Osteoblast (primary cell): ENCODE measurements at regions not wholly inside any gene's neighbourhood (a gene's known extent, or its start where the extent isn't known, plus 50 kb on each side); places are given as distances from the start of the nearest gene placed in this dataset.

Source experiments
- DNase-seq: peaks from one replicate; pipeline ENCODE4 v3.0.0; 2011; ENCODE audit warnings: low spot score, mixed read lengths; ENCODE audit not compliant: insufficient read length; ENCODE audit errors: missing footprints
- H2AFZ ChIP-seq: 2 replicates; pipeline ENCODE4 v1.6.0; 2011; ENCODE audit warnings: mild to moderate bottlenecking, low read length
- H3K27ac ChIP-seq: 2 replicates; pipeline ENCODE4 v1.5.1; 2011; ENCODE audit warnings: mild to moderate bottlenecking, low read depth, low read length, moderate library complexity
- H3K27me3 ChIP-seq: 2 replicates; pipeline ENCODE4 v1.6.0; 2012; ENCODE audit warnings: mild to moderate bottlenecking, control low read depth, inconsistent platforms, low read length, moderate library complexity; ENCODE audit not compliant: insufficient read depth
- H3K36me3 ChIP-seq: 2 replicates; pipeline ENCODE4 v1.5.1; 2011; ENCODE audit warnings: mild to moderate bottlenecking, low read length, control low read depth, moderate library complexity; ENCODE audit not compliant: insufficient read depth
- H3K4me1 ChIP-seq: 2 replicates; pipeline ENCODE4 v1.5.1; 2011; ENCODE audit warnings: mild to moderate bottlenecking, low read length, control low read depth, moderate library complexity; ENCODE audit not compliant: insufficient read depth
- H3K4me2 ChIP-seq: 2 replicates; pipeline ENCODE4 v1.6.0; 2011; ENCODE audit warnings: mild to moderate bottlenecking, low read length; ENCODE audit not compliant: insufficient read depth
- H3K4me3 ChIP-seq: fragments of 200-600 bp; sonication (generic); 3 replicates; pipeline ENCODE4 v1.5.1; 2012; ENCODE audit warnings: mild to moderate bottlenecking, low read length, inconsistent platforms; ENCODE audit not compliant: insufficient read depth
- H3K79me2 ChIP-seq: 2 replicates; pipeline ENCODE4 v1.6.0; 2012; ENCODE audit warnings: mild to moderate bottlenecking, low read length, control low read depth, inconsistent platforms; ENCODE audit not compliant: insufficient read depth
- H3K9me3 ChIP-seq: 2 replicates; pipeline ENCODE4 v1.5.1; 2011; ENCODE audit warnings: low read depth, low read length, control low read depth
- H4K20me1 ChIP-seq: 2 replicates; pipeline ENCODE4 v1.6.0; 2012; ENCODE audit warnings: mild to moderate bottlenecking, low read length, control low read depth; ENCODE audit not compliant: insufficient read depth
- CTCF ChIP-seq: IDR thresholded peaks from 2 replicates; pipeline ENCODE4 v1.5.1; 2011; ENCODE audit warnings: mild to moderate bottlenecking, low read depth, low read length, moderate library complexity; ENCODE audit errors: extremely low read depth

GRCh38 chr15:85316244-85316934, 64.0 kb upstream of the AKAP13 start:
- H3K9me3 ChIP-seq, result no peaks in the 10 kb centered on the region
- H3K79me2 ChIP-seq, result no peaks in the 10 kb centered on the region
- no peak overlapping the region for H3K4me3 ChIP-seq
- no peaks in the 10 kb centered on the region for H3K36me3 ChIP-seq
- no peaks in the 10 kb centered on the region for H4K20me1 ChIP-seq
- DNase-seq, result no peak
- H3K4me2 ChIP-seq, result peak overlapping the region; percentile 27
- H3K4me1 ChIP-seq, result peaks cover 39% of the 10 kb centered on the region
- H3K27ac ChIP-seq, result no peak overlapping the region
- no peaks in the 10 kb centered on the region for H3K27me3 ChIP-seq
- peak overlapping the region; percentile 63 for H2AFZ ChIP-seq
- TF ChIP-seq CTCF, result no peak

- Histone ChIP-seq H3K27ac (peak overlapping the region; percentile 64), H4K20me1 (no peaks in the 10 kb centered on the region), H3K9me3 (no peaks in the 10 kb centered on the region), H2AFZ (peak overlapping the region; percentile 13), H3K36me3 (no peaks in the 10 kb centered on the region), H3K4me3 (no peak overlapping the region), H3K79me2 (no peaks in the 10 kb centered on the region), H3K27me3 (no peaks in the 10 kb centered on the region), H3K4me2 (peak overlapping the region; percentile 44), H3K4me1 (peaks cover 29% of the 10 kb centered on the region)
- DNase-seq, result peak; percentile 82
- TF ChIP-seq CTCF, result peak; percentile 31
Measured at GRCh38 chr15:85318048-85318731, 62.2 kb upstream of the AKAP13 start.

GRCh38 chr15:85318732-85319076, 61.7 kb upstream of the AKAP13 start:
- DNase-seq, result no peak
- Histone ChIP-seq H3K79me2 (no peaks in the 10 kb centered on the region), H4K20me1 (no peaks in the 10 kb centered on the region), H3K36me3 (no peaks in the 10 kb centered on the region), H3K4me2 (peak overlapping the region; percentile 44), H2AFZ (peak overlapping the region; percentile 13), H3K9me3 (no peaks in the 10 kb centered on the region), H3K4me1 (peaks cover 24% of the 10 kb centered on the region), H3K27ac (peak overlapping the region; percentile 64), H3K27me3 (no peaks in the 10 kb centered on the region), H3K4me3 (no peak overlapping the region)
- TF ChIP-seq CTCF, result no peak

GRCh38 chr15:85324202-85324601, 56.2 kb upstream of the AKAP13 start:
- Histone ChIP-seq H2AFZ (no peak overlapping the region), H3K4me2 (no peak overlapping the region), H3K4me3 (no peak overlapping the region), H3K27me3 (no peaks in the 10 kb centered on the region), H3K4me1 (no peaks in the 10 kb centered on the region), H3K9me3 (no peaks in the 10 kb centered on the region), H3K36me3 (no peaks in the 10 kb centered on the region), H3K27ac (no peak overlapping the region), H3K79me2 (no peaks in the 10 kb centered on the region), H4K20me1 (no peaks in the 10 kb centered on the region)
- no peak for TF ChIP-seq CTCF
- DNase-seq, result no peak
